OCI-LY7 (cell line): ENCODE measurements at regions not wholly inside any gene's neighbourhood (a gene's known extent, or its start where the extent isn't known, plus 50 kb on each side); places are given as distances from the start of the nearest gene placed in this dataset.

Experiments
- EZH2phosphoT487 ChIP-seq: fragments of 200-600 bp; sonication (generic); IDR thresholded peaks from 2 replicates; pipeline ENCODE4 v1.6.1; 2018; ENCODE audit warnings: low read depth, borderline replicate concordance, mild to moderate bottlenecking, mixed run types, antibody characterized with exemption, low read length, moderate library complexity, mixed read lengths
- TF ChIP-seq, protein P1 (sequence below): fragments of 200-600 bp; sonication (generic); conservative IDR thresholded peaks from 2 replicates; pipeline ENCODE4 v1.5.1; 2014; ENCODE audit warnings: mild to moderate bottlenecking, antibody characterized with exemption, low read length, moderate library complexity, mixed read lengths

DNA sequence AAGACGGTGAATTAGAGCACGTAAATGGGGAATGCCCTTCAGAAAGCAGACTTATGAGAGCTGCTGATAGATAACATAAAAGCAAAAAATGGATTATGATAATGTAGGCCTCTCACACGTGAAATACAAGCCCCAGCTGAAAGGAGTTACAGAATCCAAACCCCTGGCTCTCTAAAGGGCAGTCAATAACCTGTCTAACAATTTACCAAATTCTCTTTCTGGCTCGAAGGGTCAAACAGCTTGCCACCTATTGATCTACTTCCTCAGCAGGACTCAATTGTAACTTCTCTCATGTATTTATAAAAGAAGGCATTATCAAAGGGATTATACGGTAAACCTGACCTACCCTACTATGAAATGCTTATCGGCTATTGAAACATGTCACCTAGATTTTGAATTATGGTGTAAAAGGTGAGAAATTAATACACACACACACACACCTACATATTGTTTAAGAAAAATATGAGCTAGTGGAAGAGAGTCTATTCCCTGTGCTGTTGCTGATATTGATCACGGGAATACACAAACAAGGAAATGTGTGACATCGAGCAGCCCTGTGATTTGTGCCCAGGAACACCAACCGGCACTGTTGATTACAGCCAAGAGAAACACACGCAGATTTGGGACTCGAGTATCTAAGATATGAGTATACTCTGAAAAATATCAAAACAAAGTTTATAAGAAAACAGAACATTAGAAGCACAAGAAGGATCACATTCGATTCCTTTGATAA is 135.6 kb upstream of the NEBL start:
- TF ChIP-seq, protein P1, sequence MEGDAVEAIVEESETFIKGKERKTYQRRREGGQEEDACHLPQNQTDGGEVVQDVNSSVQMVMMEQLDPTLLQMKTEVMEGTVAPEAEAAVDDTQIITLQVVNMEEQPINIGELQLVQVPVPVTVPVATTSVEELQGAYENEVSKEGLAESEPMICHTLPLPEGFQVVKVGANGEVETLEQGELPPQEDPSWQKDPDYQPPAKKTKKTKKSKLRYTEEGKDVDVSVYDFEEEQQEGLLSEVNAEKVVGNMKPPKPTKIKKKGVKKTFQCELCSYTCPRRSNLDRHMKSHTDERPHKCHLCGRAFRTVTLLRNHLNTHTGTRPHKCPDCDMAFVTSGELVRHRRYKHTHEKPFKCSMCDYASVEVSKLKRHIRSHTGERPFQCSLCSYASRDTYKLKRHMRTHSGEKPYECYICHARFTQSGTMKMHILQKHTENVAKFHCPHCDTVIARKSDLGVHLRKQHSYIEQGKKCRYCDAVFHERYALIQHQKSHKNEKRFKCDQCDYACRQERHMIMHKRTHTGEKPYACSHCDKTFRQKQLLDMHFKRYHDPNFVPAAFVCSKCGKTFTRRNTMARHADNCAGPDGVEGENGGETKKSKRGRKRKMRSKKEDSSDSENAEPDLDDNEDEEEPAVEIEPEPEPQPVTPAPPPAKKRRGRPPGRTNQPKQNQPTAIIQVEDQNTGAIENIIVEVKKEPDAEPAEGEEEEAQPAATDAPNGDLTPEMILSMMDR = no peak
- TF ChIP-seq EZH2phosphoT487 = no peak
